Stomach (tissue), 4 donors: ENCODE measurements at regions not wholly inside any gene's neighbourhood (a gene's known extent, or its start where the extent isn't known, plus 50 kb on each side); places are given as distances from the start of the nearest gene placed in this dataset.

ENCODE experiments used
- POLR2A ChIP-seq, 4 donors: fragments of 450-650 bp; IDR thresholded peaks; one replicate each; pipeline ENCODE4 v1.6.1; 2016; ENCODE audit warnings: antibody characterized with exemption in 4 of 4, control low read depth in 2 of 4, mild to moderate bottlenecking in 1 of 4, moderate library complexity in 1 of 4
- POLR2AphosphoS5 ChIP-seq, 3 donors: sonication (generic); formaldehyde crosslinking; IDR thresholded peaks; one replicate each; pipeline ENCODE4 v1.6.1; 2016; ENCODE audit warnings: antibody characterized with exemption in 3 of 3

GRCh38 chr2:216774180-216774579 lies 78.8 kb upstream of the IGFBP5 start:
- no peak for TF ChIP-seq POLR2A (IDR thresholded peaks at IDR 0.05)
- no peak for TF ChIP-seq POLR2AphosphoS5 (IDR thresholded peaks at IDR 0.05)
